RWPE2 (cell line): ENCODE measurements at regions not wholly inside any gene's neighbourhood (a gene's known extent, or its start where the extent isn't known, plus 50 kb on each side); places are given as distances from the start of the nearest gene placed in this dataset.

ENCODE experiments used
- ATAC-seq: fragments of 200-7000 bp; cut with Tn5 transposase; 3 replicates; pipeline ENCODE4 v1.9.1; 2021; ENCODE audit warnings: low read depth
- DNase-seq: peaks from one replicate; pipeline ENCODE4 v3.0.0-alpha.2; 2020; ENCODE audit warnings: low spot score
- H3K27ac ChIP-seq: fragments of 450-650 bp; 2 replicates; pipeline ENCODE4 v1.5.1; 2017; ENCODE audit warnings: mild to moderate bottlenecking; ENCODE audit not compliant: poor library complexity, severe bottlenecking
- H3K27me3 ChIP-seq: fragments of 250-450 bp; sonication (Bioruptor Pico); 2 replicates; pipeline ENCODE4 v1.5.1; 2021; ENCODE audit warnings: mild to moderate bottlenecking, moderate library complexity; ENCODE audit not compliant: insufficient read depth, poor library complexity, severe bottlenecking
- H3K36me3 ChIP-seq: fragments of 250-450 bp; sonication (Bioruptor Pico); 2 replicates; pipeline ENCODE4 v1.5.1; 2020; ENCODE audit warnings: low read depth, mild to moderate bottlenecking, moderate library complexity
- H3K4me1 ChIP-seq: fragments of 250-450 bp; sonication (Bioruptor Pico); 2 replicates; pipeline ENCODE4 v1.5.1; 2021; ENCODE audit warnings: mild to moderate bottlenecking, moderate library complexity; ENCODE audit not compliant: insufficient read depth, poor library complexity, severe bottlenecking
- H3K4me3 ChIP-seq: fragments of 250-450 bp; sonication (Bioruptor Pico); 2 replicates; pipeline ENCODE4 v1.5.1; 2021; ENCODE audit warnings: mild to moderate bottlenecking, moderate library complexity; ENCODE audit not compliant: severe bottlenecking
- H3K9me3 ChIP-seq: fragments of 250-450 bp; sonication (Bioruptor Pico); 2 replicates; pipeline ENCODE4 v1.5.1; 2021; ENCODE audit warnings: mild to moderate bottlenecking, moderate library complexity; ENCODE audit not compliant: severe bottlenecking
- CTCF ChIP-seq: fragments of 450-650 bp; IDR thresholded peaks from one replicate; pipeline ENCODE4 v1.5.1; 2017; ENCODE audit warnings: mild to moderate bottlenecking, moderate library complexity; ENCODE audit not compliant: poor library complexity, severe bottlenecking

- ATAC-seq: no peak
- H3K27me3 ChIP-seq: peaks cover 9% of the 10 kb centered on the region
- H3K36me3 ChIP-seq: no peaks in the 10 kb centered on the region
- H3K27ac ChIP-seq: no peak overlapping the region
- DNase-seq: no peak
- H3K9me3 ChIP-seq: no peaks in the 10 kb centered on the region
- no peaks in the 10 kb centered on the region for H3K4me1 ChIP-seq
- H3K4me3 ChIP-seq: no peak overlapping the region
- TF ChIP-seq CTCF: no peak
Measured at GRCh38 chr17:56740481-56740880, 93.2 kb downstream of the C17orf67 start.
